ENCODE measurements at regions not wholly inside any gene's neighbourhood (a gene's known extent, or its start where the extent isn't known, plus 50 kb on each side); places are given as distances from the start of the nearest gene placed in this dataset.
"Not testable (repeated sequence)": the region's sequence is repeated elsewhere in the genome, so short reads cannot be mapped to it uniquely, and the experiment has no call there.

DNA sequence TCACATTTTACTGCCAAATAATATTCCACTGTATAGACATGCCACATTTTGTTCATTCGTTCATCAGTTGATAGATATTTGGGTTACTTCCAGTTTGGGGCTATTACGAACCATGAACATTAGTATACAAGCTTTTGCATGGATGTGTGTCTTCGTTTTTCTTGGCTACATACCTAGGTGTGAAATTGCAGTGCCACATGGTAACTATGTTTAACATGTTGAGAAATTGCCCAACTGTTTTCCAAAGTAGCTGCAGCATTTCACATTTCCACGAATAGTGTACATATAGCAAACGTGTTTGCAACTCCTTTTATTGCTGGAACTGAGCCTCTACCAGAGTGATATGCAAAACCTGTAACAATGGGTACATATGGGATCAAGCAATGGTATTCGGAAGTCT lies 221.5 kb downstream of the VEGFC start:
- no peak for DNase-seq (ENCODE audit: low read depth, low spot score)

DNA sequence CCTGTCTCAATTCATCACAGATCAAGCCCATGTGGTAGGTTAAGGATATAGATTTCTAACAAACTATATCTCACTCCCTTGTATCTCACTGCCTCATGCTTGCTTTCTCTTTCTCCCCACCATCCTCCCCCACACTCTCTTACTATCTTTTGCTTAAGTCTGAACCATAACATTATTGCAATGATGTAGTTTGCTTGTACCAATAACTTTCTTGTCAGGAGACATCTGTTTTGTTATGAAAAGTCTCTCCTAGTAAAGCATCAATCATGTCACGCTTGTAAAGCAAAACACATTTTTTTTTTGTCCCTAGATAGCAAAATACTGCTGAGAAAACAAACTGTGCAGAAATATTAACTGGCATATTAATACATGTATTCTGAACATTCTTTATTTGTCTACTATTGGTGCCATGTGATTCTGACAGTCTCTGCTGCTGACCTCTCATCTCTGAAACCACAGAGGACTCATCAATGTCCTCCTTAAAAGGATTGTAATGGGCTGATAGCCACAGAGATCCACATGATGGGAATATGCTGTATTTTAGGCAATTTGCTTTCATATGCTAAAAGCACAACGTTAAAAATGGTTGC lies 217.5 kb downstream of the VEGFC start:
- peak; percentile 18 for DNase-seq (ENCODE audit: low read depth, low spot score)

DNA sequence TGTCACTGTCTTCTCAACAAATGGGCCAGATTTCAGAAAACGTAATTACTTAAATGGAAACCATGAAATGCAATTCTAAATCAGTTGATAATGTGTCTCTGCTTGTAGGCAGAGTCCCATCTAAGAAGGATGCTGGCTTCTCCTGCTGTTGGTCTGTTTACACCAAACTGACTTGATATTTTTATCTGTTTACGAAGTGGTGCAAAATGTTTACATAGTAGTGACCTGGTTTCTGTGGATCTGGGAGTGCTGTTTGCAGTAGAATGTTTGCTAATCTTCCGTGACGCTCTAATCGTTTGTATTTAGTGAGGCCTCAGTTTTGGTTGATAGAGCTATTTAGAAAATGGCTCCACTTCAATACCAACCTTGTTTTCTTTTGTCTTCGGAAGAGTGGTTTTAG lies 213.5 kb downstream of the VEGFC start:
- no peak for DNase-seq (ENCODE audit: low read depth, low spot score)

DNA sequence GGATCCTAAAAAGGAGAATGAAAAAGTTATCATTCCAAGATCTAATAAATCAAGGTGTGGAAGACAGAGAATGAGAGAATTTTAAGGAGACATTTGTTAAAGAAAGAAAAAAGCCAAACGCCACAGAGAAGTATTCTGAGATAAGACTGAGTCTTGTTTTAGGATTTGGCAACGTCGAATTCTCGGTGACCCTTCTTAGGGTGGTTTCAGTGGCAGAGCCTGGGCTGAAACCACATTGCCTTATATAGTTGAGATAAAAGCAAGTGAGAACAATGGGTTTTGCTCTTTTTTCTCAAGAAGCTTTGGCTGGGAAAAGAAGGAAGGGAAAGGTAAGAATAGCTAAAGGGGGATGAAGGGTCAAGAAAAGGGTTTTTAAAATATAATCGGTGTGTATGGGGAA lies 209.4 kb downstream of the VEGFC start:
- DNase-seq (ENCODE audit: low read depth, low spot score), result no peak

DNA sequence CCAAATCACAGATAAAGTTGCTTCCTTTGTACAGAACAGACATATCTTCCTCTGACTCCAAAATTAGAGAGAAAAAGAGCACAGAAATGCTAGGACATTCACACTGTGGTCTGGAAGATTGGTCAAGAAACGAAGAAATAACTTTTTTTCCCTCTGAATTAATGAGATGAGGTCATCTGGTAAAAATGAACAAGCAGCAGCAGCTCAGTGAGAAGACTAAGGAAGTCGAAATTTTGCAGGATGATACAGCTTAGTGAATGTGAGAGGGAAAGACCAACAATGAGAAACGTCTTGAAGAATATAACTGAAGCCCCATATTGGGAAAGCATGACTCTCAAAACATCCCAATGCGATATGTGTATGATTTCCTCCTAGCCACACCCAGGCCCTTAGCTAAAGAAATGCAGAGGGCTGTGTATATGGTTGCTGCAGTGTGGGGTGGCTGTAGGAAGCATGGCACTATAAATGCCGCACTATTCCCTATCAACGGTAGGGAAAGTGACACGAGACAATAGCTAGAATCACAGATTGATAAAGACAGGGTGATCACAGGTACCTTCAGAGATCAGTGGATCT lies 208.6 kb downstream of the VEGFC start:
- no peak for DNase-seq (ENCODE audit: low read depth, low spot score)

DNA sequence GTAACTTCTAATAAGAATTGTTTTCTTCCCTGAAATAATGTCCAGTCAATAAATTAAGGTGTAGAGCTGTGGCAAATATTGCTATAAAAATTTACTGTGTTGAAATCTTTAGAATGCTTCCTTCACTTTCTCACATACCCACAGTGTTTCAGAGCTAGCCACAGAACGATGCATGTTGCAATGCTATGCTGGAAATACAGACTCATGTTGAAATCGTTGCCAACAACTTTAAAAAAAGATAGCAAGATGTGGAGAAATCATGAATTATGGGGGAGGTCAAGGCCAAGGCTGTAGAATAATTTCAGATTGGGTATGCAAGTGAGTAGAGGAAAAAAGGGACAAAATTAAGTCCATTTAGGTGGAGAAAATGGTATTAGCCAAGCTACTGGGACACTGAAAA lies 204.8 kb downstream of the VEGFC start:
- no peak for DNase-seq (ENCODE audit: low read depth, low spot score)

DNA sequence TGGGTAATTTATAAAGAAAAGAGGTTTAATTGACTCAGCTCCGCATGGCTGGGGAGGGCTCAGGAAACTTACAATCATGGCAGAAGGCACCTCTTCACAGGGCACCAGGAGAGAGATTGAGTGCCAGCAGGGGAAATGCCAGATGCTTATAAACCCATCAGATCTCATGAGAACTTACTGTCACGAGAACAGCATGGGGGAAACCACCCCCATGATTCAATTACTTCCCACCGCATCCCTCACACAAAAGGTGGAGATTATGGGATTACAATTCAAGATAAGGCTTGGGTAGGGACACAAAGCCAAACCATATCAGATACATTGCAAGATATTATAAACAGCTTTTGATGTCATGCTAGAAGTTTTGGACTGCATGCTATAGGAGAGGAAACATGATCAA lies 204.3 kb downstream of the VEGFC start:
- DNase-seq (ENCODE audit: low read depth, low spot score), result no peak

DNA sequence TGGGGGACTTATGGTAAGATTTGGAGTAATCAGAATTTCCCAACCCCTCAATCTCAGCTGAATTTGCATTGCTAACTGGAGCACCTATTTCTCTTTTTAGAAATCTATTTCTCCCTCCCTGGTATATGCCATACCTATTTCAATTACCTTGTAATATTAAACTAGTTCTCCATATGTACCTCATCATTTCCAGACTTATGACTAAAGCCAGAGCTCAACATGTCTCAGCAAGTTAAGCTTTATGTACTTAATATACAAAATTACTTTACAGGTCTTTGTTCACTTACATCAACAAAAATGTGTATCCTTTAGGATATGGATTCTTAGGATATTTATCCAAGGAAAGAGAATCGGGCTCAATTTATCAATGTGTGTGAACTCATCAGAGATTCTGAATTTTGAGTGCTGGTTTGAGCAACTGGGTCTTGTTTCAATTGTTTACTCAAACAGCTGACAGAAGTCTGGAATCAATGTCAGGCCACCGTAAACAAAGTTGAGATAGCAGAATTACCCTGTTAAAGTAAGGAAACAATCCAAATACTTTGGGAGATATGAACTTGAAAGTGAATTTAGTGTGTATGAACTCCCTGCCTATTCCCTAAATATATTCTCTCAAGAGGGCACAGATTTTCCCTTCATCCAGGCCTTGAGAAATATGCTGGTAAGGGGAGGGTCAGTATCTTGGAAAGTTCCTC lies 199.6 kb downstream of the VEGFC start:
- no peak for DNase-seq (ENCODE audit: low read depth, low spot score)

DNA sequence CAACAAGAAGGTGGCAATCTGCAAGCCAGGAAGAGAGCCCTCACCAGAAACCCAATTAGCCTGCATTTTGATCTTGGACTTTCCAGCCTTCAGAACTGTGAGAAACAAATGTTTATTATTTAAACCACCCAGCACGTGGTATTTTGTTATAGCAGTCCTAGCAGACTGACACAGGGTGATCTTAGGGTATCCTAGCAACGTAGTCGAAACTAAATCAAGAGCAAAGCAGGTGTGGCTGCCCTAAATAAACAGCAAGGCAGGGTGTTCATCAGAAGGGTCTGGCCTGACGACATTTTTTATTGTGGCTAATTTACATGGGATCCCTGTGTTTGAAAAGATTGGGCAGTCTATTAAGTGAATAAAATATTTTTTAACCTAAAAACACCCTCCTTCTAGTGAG lies 198.8 kb downstream of the VEGFC start:
- no peak for DNase-seq (ENCODE audit: low read depth, low spot score)

DNA sequence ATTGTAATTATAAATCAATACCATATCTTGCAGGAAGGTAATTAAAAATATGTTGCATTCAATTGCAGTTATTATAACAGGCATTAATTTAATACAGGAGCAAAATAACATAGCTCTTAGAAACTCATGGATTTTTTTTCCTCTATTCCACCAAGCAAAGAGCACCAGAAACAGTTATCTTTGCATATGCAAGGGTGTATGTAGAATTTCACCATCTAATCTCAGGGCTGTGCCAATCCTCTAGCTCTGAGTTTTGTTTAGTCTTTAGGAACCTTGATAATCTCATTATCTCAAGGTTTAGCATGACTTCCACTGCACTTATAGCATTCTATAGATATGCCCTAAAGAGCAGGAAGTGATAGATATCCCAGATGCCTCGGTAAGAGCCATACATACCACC lies 197.5 kb downstream of the VEGFC start:
- no peak for DNase-seq (ENCODE audit: low read depth, low spot score)

DNA sequence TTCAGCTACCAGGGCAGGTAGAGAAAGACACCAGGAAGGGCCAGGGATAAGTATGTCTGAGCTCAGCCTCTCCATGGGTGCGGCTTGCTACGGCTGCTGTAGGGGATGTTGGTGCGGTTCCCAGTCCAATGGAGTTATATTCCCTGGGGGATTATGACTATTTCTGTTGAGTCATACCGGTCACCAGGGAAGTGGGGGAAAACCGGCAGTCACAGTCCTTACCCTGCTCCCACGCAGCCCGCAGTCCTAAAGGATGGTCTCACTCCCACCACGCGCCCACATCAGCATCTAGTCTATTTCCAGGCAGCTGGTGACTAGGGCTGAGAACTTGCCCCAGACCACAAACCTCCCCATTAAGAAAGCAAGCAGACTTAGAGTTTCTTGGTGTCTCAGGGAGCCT lies 191.6 kb downstream of the VEGFC start:
- no peak for DNase-seq (ENCODE audit: low read depth, low spot score)

DNA sequence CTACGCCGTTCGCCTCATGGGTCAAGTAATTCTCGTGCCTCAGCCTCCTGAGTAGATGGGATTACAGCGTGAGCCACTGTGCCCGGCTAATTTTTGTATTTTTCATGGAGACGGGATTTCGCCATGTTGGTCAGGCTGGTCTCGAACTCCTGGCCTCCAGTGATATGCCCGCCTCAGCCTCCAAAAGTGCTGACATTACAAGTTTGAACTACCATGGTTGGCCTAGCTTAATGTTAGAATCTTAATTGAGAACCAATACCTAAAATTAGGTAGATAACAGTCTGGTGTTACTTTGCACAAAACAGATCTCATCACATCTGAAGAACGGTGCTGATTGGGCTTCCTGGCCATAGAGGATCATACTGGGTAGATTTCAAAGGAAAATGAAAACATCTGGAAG lies 184.9 kb downstream of the VEGFC start:
- no peak for DNase-seq (ENCODE audit: low read depth, low spot score)

DNA sequence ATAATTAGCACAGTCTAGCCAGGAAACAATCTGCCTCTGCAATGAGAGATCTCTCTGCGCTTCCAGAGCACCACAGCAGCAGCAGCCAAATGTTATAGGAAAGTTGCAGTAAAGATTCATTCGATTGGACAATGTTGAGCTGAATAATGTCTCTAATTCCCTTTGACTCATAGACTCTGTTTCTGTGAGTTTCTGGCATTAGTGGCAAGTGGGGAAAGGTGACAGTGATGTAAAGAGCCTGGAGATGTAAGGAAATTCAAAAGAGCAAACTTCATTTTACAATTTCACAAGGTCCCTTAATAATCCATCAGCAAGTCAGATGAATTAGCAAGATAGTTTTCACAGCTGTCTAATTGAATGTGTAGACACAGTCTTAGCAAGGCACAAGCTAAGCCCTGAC lies 184.4 kb downstream of the VEGFC start:
- DNase-seq (ENCODE audit: low read depth, low spot score), result no peak

DNA sequence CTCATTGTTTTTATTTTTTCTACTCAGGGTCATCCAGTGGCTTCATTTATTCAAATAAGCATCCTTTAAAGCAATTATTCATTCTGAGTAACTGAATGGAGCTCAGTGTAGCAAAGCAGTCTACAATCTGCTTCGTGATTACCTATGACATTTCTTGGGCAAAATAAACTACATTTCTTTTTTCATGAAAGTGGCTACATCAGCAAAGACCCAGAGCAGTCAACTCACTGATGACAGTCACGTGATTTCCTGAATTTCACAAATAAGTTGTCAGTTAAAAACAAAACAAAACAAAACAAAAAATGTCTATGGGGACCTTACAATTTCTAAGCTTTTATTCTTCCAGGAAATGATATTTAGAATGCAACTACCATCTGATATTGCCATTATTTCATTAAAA lies 182.1 kb downstream of the VEGFC start:
- DNase-seq (ENCODE audit: low read depth, low spot score), result no peak

DNA sequence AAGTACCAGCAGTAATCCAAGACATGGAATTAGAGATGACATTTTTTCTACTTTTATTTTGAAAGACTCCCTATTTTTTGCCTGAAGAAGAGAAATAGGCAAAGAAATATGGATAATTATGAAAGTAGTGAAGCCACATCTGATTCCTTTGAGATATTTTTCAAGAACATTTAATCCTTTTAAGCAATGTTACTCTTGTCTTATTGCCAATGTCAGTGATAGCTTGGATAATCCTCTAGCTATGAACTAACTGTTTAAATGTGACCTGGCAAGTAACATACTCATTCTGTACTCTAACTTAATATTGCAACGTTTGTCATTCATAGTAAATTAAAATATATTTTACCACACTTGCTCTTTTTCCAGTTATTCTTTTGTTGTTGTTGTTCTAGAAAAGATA lies 181.3 kb downstream of the VEGFC start:
- DNase-seq (ENCODE audit: low read depth, low spot score), result no peak

DNA sequence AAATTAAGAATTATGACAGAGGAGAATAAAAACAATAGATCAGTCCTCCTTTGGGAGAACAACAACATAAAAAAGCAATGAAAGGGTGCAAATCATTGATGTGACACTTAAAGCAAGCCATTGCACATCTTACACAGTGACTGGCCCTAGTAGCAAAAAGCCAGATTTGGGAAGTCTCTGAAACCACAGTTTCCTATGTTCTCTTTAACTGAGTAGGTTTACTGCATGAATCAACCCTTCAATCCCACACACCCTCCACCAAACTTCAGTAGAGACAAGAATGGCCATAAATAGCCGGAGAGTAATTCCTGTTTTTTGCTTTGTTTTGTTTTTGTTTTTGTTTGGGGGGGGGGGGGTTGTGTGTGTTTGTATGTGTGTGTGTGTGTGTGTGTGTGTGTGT lies 180.8 kb downstream of the VEGFC start:
- no peak for DNase-seq (ENCODE audit: low read depth, low spot score)

DNA sequence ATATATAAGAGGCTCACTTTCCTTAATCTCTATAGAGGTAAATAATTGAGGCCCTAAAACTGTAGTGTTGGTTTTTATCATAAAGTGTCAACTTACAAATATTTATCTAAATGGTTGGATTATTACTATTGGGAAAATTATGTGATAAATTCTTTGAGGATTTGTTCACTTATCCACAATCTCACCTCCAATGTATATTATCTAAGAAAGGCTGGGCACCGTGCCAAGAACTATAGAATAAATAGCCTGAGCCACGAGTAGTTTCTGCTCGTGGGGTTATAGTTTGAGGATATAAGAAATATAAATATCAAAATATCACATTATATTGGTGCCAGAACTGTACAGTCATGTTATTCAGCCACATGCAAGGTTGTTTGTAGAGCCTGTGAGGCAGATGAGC lies 177.9 kb downstream of the VEGFC start:
- no peak for DNase-seq (ENCODE audit: low read depth, low spot score)

DNA sequence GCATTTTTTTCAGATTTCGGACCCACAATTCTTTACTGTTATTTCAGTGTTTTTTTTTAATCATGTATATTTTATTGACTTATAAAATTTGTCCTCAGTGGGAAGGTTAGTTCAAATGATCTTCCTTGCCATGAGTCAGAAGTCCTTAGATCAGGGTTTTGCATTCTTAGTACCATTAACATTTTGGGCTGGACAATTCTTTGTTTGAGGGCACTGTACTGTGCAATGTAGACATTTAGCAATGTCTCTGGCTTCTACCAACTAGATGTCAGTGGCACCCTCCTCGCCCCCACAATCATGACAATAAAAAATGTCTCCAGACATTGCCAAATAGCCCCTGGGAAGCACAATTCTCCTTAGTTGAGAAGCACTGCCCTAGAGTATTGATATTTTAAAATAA lies 176.6 kb downstream of the VEGFC start:
- DNase-seq (ENCODE audit: low read depth, low spot score), result no peak

DNA sequence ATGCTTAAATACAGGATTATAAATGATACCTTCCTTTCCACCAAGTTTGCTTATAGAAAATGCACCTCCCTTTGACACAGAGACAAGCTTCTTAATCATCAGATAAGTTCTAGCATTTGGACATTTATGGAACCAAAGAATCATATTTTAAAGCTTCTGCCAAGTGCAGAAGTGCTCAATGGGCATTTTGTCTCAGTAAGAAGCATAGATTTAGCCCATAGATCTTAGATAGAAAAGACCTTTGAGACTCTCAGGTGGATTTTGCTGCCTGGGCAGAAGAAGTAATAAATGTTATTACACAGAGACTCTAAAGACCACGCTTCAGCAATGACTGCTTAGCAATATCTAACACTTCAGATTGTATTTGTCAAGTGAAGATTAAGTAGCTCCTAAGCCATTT lies 174.6 kb downstream of the VEGFC start:
- no peak for DNase-seq (ENCODE audit: low read depth, low spot score)

DNA sequence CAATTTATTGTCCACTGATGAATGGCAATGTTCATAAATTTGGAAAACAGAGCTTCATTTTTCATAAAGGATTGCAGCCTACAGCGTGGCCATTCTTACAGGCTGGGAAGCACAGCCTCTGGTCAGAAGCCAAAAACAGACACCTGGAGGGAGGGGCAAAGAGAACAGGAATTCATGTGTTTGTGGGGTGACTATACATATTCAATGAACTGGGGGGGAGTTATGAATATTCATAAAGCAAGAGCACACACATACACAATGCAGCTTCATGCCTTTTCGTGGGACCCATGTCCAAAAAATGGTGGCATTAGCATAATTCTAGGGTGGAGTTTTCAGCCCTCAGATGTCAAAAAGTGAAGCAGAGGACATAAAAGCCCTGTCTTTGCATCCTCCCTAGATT lies 173.3 kb downstream of the VEGFC start:
- DNase-seq (ENCODE audit: low read depth, low spot score), result no peak

DNA sequence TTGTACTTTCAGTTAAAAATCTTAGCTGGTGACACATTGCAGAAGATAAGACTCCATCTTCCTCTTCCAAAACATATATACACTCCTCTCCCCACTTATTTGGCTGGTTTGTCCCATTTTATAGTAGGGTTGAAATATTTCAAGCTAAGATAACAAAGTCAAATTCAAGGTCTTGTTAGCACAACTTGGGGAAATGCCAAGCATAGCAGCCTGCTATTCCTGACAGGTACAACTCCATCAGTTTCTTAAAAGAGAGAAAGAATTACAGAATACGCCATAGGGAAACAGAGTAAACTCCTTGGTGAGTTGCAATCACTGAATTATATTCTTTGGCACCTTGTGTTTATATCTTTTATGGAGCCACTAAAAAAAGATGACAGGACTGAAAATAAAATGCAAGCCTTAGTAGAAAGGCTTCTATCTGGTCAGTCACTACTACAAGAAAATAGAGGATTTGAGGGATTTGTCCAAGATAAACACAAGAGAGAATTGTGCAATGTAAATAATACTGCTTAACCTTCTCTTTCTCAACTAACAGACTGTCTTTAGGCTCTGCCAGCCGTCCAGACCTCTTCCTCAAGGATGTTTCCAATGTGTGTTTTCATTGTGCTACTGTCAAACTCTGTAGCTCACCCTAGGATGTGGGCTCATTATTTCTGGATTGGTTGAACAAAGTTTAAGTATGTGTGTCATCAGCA lies 170.3 kb downstream of the VEGFC start:
- peak; percentile 64 for DNase-seq (ENCODE audit: low read depth, low spot score)

DNA sequence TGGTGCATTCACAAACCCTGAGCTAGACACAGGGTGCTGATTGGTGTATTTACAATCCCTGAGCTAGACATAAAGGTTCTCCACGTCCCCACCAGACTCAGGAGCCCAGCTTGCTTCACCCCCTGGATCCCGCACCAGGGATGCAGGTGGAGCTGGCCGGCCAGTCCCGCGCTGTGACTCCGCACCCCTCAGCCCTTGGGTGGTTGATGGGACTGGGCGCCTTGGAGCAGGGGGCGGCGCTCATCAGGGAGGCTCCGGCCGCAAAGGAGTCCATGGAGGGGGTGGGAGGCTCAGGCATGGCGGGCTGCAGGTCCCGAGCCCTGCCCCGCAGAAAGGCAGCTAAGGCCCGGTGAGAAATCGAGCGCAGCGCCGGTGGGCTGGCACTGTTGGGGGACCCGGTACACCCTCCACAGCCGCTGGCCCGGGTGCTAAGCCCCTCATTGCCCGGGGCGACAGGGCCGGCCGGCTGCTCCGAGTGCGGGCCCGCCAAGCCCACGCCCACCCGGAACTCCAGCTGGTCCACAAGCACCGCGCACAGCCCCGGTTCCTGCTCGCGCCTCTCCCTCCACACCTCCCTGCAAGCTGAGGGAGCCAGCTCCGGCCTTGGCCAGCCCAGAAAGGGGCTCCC lies 167.6 kb downstream of the VEGFC start:
- DNase-seq (ENCODE audit: low read depth, low spot score), result not testable (repeated sequence)
